Fibroblast of pulmonary artery (primary cell): ENCODE measurements at regions not wholly inside any gene's neighbourhood (a gene's known extent, or its start where the extent isn't known, plus 50 kb on each side); places are given as distances from the start of the nearest gene placed in this dataset.

Experiments used
- DNase-seq: peaks from one replicate; pipeline ENCODE4 v3.0.0-alpha.2; 2010; ENCODE audit warnings: low read depth
- H3K4me3 ChIP-seq: replicated peaks from 2 replicates; pipeline ENCODE4 v1.5.1; 2011; ENCODE audit warnings: low read depth, mild to moderate bottlenecking, control low read depth, low read length, moderate library complexity
- TF ChIP-seq, protein P1 (sequence below): IDR thresholded peaks from 2 replicates; pipeline ENCODE4 v1.5.1; 2011; ENCODE audit warnings: mild to moderate bottlenecking, control low read depth, low read length, inconsistent platforms; ENCODE audit errors: missing control alignments

DNA sequence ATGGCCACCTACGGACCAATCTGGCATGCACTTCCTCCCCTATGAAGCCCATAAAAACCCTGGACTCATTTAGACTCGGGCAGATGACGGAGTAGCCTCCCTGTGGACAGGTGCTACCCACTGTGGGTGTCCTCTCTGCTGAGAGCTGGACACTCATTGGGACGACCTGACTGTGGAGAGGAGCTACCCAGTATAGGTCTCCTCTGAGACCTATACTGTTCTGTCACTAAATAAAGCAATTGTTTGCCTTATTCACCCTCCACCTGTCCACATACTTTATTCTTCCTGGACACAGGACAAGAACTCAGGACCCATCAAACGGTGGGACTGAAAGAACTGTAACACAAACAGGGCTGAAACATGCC lies 53.3 kb upstream of the CADM2 start:
- H3K4me3 ChIP-seq, result no peak overlapping the region
- TF ChIP-seq, protein P1, sequence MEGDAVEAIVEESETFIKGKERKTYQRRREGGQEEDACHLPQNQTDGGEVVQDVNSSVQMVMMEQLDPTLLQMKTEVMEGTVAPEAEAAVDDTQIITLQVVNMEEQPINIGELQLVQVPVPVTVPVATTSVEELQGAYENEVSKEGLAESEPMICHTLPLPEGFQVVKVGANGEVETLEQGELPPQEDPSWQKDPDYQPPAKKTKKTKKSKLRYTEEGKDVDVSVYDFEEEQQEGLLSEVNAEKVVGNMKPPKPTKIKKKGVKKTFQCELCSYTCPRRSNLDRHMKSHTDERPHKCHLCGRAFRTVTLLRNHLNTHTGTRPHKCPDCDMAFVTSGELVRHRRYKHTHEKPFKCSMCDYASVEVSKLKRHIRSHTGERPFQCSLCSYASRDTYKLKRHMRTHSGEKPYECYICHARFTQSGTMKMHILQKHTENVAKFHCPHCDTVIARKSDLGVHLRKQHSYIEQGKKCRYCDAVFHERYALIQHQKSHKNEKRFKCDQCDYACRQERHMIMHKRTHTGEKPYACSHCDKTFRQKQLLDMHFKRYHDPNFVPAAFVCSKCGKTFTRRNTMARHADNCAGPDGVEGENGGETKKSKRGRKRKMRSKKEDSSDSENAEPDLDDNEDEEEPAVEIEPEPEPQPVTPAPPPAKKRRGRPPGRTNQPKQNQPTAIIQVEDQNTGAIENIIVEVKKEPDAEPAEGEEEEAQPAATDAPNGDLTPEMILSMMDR, result no peak
- DNase-seq, result no peak

GRCh38 chr3:84906065-84906464 lies 52.7 kb upstream of the CADM2 start:
- TF ChIP-seq, protein P1, result no peak
- DNase-seq, result no peak
- H3K4me3 ChIP-seq, result no peak overlapping the region
